ENCODE measurements at regions not wholly inside any gene's neighbourhood (a gene's known extent, or its start where the extent isn't known, plus 50 kb on each side); places are given as distances from the start of the nearest gene placed in this dataset.

DNA sequence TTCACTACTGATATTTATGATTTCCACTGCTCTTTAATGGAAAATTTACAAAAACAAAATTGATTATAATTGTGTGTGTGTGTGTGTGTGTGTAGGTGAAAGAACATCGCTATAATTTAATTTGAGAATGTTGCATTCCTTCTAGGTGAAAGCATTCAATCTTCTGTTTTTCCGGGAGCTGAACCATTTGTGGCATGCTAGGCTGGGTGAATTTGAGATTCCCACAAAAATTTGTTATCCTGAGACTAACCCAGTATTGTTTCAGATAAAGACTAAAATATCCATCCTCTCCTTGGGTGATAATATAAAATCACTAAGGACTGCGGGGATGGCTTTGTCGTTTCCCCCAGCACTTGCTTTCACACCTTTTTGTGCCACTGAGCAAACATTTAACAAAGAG is 911.2 kb upstream of the PIK3C3 start:
- TF ChIP-seq, protein P1, sequence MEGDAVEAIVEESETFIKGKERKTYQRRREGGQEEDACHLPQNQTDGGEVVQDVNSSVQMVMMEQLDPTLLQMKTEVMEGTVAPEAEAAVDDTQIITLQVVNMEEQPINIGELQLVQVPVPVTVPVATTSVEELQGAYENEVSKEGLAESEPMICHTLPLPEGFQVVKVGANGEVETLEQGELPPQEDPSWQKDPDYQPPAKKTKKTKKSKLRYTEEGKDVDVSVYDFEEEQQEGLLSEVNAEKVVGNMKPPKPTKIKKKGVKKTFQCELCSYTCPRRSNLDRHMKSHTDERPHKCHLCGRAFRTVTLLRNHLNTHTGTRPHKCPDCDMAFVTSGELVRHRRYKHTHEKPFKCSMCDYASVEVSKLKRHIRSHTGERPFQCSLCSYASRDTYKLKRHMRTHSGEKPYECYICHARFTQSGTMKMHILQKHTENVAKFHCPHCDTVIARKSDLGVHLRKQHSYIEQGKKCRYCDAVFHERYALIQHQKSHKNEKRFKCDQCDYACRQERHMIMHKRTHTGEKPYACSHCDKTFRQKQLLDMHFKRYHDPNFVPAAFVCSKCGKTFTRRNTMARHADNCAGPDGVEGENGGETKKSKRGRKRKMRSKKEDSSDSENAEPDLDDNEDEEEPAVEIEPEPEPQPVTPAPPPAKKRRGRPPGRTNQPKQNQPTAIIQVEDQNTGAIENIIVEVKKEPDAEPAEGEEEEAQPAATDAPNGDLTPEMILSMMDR (IDR thresholded peaks at IDR 0.05; ENCODE audit: insufficient read depth, low read depth, low read length): no peak
- H3K4me3 ChIP-seq (ENCODE audit: low read depth, low read length): no peak overlapping the region
- DNase-seq (ENCODE audit: low read depth): no peak

DNA sequence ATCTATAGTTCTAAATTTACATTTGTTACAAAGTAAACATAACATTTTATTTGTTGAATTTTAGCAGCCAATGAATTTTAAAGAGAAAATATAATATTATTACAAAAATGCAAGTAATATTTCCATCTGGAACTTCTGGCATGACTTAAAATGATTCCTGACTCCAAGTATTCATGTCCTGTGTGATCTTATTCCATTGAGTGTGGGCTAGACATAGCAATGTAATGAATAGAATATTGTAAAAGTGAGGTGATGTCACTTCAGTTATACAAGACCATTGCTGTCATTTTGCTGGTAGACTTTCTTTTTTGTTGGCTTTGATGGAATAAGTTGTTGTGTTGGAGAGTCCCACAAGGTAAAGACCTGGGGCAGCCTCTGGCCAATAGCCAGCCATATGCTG is 912.2 kb upstream of the PIK3C3 start:
- H3K4me3 ChIP-seq (ENCODE audit: low read depth, low read length): no peak overlapping the region
- TF ChIP-seq, protein P1 (IDR thresholded peaks at IDR 0.05; ENCODE audit: insufficient read depth, low read depth, low read length): no peak
- no peak for DNase-seq (ENCODE audit: low read depth)

DNA sequence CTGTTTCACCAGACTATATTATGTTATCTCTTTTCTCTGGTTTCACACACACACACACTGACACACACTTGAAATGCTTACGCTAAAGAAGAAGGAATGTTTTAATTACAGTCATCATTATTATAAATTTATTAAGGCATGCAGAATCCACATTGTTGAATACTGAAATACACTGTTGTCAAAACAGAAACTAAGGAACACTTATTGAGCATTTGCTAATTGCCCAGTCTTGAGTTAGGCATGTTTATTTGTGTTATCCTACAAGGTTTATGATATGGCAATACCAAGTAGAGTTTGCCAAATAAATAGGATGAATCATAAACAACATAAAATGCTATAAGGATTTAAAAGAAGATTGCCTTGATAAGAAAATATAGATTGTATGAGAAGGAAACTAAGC is 917.0 kb upstream of the PIK3C3 start:
- peak; percentile 1 for DNase-seq (ENCODE audit: low read depth)
- TF ChIP-seq, protein P1 (IDR thresholded peaks at IDR 0.05; ENCODE audit: insufficient read depth, low read depth, low read length): no peak

DNA sequence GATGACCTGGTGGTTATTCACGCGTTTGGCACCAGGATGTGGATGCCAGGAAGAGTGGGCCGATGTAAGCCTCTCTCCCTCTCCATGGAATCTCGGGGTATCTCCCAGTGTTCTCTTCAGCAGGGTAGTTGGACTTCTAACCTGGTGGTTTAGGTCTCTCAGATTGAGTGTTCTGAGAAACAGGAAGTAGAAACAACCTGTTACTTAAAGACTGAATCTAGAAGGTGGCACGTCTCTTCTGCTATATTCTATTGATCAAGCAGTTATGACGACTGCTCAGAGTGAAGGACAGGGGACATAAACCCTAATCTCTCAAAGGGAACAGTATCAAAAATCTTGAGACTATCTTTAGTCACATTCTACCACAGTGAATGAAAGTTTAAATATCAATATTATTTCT is 918.7 kb upstream of the PIK3C3 start:
- no peak for DNase-seq (ENCODE audit: low read depth)
- TF ChIP-seq, protein P1 (IDR thresholded peaks at IDR 0.05; ENCODE audit: insufficient read depth, low read depth, low read length): no peak

More for the DNA sequence above, 917.0 kb upstream of the PIK3C3 start:
- H3K4me3 ChIP-seq (ENCODE audit: low read depth, low read length): no peak overlapping the region

DNA sequence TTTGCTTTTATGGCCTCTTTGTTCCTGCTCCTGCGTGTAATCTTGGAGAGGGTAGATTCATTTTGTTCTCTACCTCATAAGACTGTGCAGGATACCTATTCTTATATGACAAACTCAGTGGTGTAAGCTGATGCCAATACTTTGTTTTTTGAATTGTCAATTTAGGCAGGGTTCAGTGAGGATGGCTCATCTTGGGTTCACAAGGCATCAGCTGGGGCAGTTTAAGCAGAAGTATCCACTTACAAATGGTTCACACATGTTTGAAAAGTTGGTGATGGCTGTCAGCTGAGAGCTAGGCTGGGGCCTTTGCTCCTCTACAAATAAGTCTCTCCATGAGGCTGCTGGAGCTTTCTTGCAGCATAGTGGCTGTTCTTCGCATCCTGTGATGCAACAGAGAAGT is 920.6 kb upstream of the PIK3C3 start:
- no peak for DNase-seq (ENCODE audit: low read depth)
- TF ChIP-seq, protein P1 (IDR thresholded peaks at IDR 0.05; ENCODE audit: insufficient read depth, low read depth, low read length): no peak
- no peak overlapping the region for H3K4me3 ChIP-seq (ENCODE audit: low read depth, low read length)

More for the DNA sequence above, 918.7 kb upstream of the PIK3C3 start:
- no peak overlapping the region for H3K4me3 ChIP-seq (ENCODE audit: low read depth, low read length)

DNA sequence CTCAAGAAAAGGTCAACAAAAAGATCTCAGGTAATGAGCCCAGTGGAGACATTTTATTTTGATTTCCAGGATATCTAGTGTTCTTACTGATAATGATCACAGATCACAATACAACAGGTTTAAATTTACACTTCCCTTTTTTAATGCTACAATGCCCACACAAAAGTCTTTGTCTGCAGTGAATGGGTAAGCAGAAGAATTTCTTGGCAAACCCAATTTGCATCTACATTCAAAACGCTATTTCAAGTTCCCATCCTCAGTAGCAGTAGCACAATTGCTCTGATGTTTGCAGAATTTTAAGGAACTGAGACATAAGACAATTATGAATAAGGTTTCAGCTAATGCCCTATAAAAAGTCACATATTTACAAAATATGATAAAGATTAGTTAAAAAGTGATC is 929.4 kb upstream of the PIK3C3 start:
- DNase-seq (ENCODE audit: low read depth): no peak
- TF ChIP-seq, protein P1 (IDR thresholded peaks at IDR 0.05; ENCODE audit: insufficient read depth, low read depth, low read length): no peak
- H3K4me3 ChIP-seq (ENCODE audit: low read depth, low read length): no peak overlapping the region

DNA sequence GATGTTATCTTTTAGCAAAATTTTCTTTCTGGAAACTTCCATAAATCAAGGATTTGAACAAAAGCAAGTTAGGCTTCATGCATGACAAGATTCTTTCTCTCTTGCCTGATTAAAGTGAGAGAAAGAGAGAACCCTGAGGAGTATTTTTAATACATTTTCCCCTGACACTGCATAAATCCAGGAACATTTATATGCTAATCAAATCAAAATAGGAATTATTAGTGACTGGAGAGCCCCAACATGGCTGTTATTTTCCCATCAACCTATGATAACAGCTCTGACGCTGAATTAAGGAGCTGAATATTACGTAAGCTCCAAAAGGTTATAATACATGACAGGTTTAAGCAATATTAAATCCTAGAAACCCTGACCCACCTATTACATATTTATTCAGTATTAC is 930.2 kb upstream of the PIK3C3 start:
- TF ChIP-seq, protein P1 (IDR thresholded peaks at IDR 0.05; ENCODE audit: insufficient read depth, low read depth, low read length): no peak
- no peak overlapping the region for H3K4me3 ChIP-seq (ENCODE audit: low read depth, low read length)
- DNase-seq (ENCODE audit: low read depth): no peak

Measured in fibroblast of villous mesenchyme (primary cell).